Caco-2 (cell line): ENCODE measurements at regions not wholly inside any gene's neighbourhood (a gene's known extent, or its start where the extent isn't known, plus 50 kb on each side); places are given as distances from the start of the nearest gene placed in this dataset.

Experiments used
- BruUV-seq: library from RNA; stranded (reverse); fragments of 400-500 nt; replicated peaks from 2 replicates; lab custom pipeline; 2021; lab: Mats Ljungman, UMichigan
- CTCF ChIA-PET: fragments of 300-600 bp; sonication (Branson Sonifier 250); formaldehyde crosslinking; loops from one replicate; lab custom pipeline; 2022; ENCODE audit warnings: antibody characterized with exemption; lab: Charles Lee
- POLR2A ChIA-PET: fragments of 300-600 bp; sonication (Branson Sonifier 250); formaldehyde crosslinking; loops from one replicate; lab custom pipeline; 2022; ENCODE audit warnings: antibody characterized with exemption; lab: Charles Lee
- DNase-seq, 2 experiments: peaks; one replicate each; pipeline versions ENCODE4 v3.0.0 to v3.0.0-alpha.2; 2020 to 2022
- H3K27me3 ChIP-seq: replicated peaks from 2 replicates; pipeline ENCODE4 v1.6.0; 2011; ENCODE audit warnings: low read length; ENCODE audit not compliant: control insufficient read depth, insufficient read depth
- H3K36me3 ChIP-seq: 2 replicates; pipeline ENCODE4 v1.5.1; 2011; ENCODE audit warnings: low read length; ENCODE audit not compliant: control insufficient read depth, insufficient read depth
- H3K4me1 ChIP-seq: fragments of 250-450 bp; sonication (Bioruptor Pico); 2 replicates; pipeline ENCODE4 v1.5.1; 2020; ENCODE audit warnings: mild to moderate bottlenecking
- H3K4me3 ChIP-seq: 2 replicates; pipeline ENCODE4 v1.5.1; 2011; ENCODE audit warnings: low read depth, mild to moderate bottlenecking, control low read depth, low read length
- H3K9me3 ChIP-seq: fragments of 250-450 bp; sonication (Bioruptor Pico); 2 replicates; pipeline ENCODE4 v1.5.1; 2020; ENCODE audit warnings: mild to moderate bottlenecking, moderate library complexity
- H3K27ac Mint-ChIP-seq: one replicate; pipeline ENCODE4 v1.8.0; 2022; ENCODE audit warnings: mixed read lengths; ENCODE audit not compliant: unreplicated experiment
- H3K27me3 Mint-ChIP-seq: one replicate; pipeline ENCODE4 v1.8.0; 2022; ENCODE audit warnings: mixed read lengths; ENCODE audit not compliant: insufficient read depth, unreplicated experiment
- H3K36me3 Mint-ChIP-seq: one replicate; pipeline ENCODE4 v1.8.0; 2022; ENCODE audit warnings: mild to moderate bottlenecking, mixed read lengths; ENCODE audit not compliant: insufficient read depth, unreplicated experiment
- H3K4me1 Mint-ChIP-seq: one replicate; pipeline ENCODE4 v1.8.0; 2022; ENCODE audit warnings: low read depth, mixed read lengths; ENCODE audit not compliant: unreplicated experiment
- H3K4me3 Mint-ChIP-seq: one replicate; pipeline ENCODE4 v1.8.0; 2022; ENCODE audit warnings: mild to moderate bottlenecking, moderate library complexity, mixed read lengths; ENCODE audit not compliant: unreplicated experiment
- H3K9me3 Mint-ChIP-seq: one replicate; pipeline ENCODE4 v1.8.0; 2022; ENCODE audit warnings: mixed read lengths; ENCODE audit not compliant: unreplicated experiment
- intact Hi-C: fragments of 100-400 bp; cut with micrococcal nuclease; formaldehyde crosslinking; loops from one replicate; pipeline ENCODE4 v1.10.0; 2022; ENCODE audit not compliant: unreplicated experiment
- TF ChIP-seq, protein P1 (sequence below), 2 experiments: fragments of 200-600 bp in 1 of 2; IDR thresholded peaks; 1 replicate in 1 of 2; 2 replicates in 1 of 2; pipeline versions ENCODE4 v1.5.1 to v1.8.0; 2011 to 2022; ENCODE audit warnings: antibody characterized with exemption in 1 of 2, control low read depth in 1 of 2, inconsistent platforms in 1 of 2, low read depth in 1 of 2, low read length in 1 of 2, mild to moderate bottlenecking in 1 of 2, moderate library complexity in 1 of 2; ENCODE audit not compliant: insufficient read depth in 1 of 2, severe bottlenecking in 1 of 2, unreplicated experiment in 1 of 2

DNA sequence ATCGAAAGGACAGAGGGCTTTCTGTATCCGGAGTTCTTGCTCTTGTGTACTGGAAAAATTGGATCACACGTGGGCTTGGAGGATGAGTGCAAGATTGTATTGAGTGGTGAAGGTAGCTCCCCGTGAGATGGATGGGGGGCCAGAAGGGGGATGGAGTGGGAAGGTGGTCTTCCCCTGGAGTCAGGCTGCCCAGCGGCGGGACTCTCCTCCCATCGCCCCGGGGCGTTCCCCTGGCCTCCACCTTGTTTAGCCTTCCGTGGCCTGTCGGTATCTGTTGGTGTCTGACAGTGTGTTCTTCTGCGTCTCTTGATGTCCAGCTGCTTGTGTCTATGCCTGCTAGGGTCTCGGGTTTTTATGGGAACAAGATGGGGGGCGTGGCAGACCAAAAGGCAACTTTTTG is 54.6 kb upstream of the GABRA6 start:
- Mint-ChIP-seq H3K36me3 (no peaks in the 10 kb centered on the region), H3K4me3 (no peak overlapping the region), H3K27me3 (peaks cover 2% of the 10 kb centered on the region), H3K27ac (no peak overlapping the region), H3K4me1 (no peaks in the 10 kb centered on the region), H3K9me3 (no peaks in the 10 kb centered on the region)
- Histone ChIP-seq H3K27me3 (no peaks in the 10 kb centered on the region), H3K36me3 (no peaks in the 10 kb centered on the region), H3K4me1 (no peaks in the 10 kb centered on the region), H3K9me3 (no peaks in the 10 kb centered on the region), H3K4me3 (no peak overlapping the region)
- ChIA-PET CTCF (no interaction called here), POLR2A (no interaction called here)
- intact Hi-C loops: no loop called here
- no TSS peak for BruUV-seq
- TF ChIP-seq, protein P1, sequence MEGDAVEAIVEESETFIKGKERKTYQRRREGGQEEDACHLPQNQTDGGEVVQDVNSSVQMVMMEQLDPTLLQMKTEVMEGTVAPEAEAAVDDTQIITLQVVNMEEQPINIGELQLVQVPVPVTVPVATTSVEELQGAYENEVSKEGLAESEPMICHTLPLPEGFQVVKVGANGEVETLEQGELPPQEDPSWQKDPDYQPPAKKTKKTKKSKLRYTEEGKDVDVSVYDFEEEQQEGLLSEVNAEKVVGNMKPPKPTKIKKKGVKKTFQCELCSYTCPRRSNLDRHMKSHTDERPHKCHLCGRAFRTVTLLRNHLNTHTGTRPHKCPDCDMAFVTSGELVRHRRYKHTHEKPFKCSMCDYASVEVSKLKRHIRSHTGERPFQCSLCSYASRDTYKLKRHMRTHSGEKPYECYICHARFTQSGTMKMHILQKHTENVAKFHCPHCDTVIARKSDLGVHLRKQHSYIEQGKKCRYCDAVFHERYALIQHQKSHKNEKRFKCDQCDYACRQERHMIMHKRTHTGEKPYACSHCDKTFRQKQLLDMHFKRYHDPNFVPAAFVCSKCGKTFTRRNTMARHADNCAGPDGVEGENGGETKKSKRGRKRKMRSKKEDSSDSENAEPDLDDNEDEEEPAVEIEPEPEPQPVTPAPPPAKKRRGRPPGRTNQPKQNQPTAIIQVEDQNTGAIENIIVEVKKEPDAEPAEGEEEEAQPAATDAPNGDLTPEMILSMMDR (IDR thresholded peaks at IDR 0.05; ENCODE audit: insufficient read depth in 1 of 2, low read depth in 1 of 2, low read length in 1 of 2, severe bottlenecking in 1 of 2, unreplicated experiment in 1 of 2): no peak
- DNase-seq: no peak

GRCh38 chr5:161625673-161626072 is 59.8 kb upstream of the GABRA6 start:
- CTCF ChIA-PET: no interaction called here
- no peaks in the 10 kb centered on the region for H3K36me3 ChIP-seq
- H3K27me3 Mint-ChIP-seq: no peaks in the 10 kb centered on the region
- no peaks in the 10 kb centered on the region for H3K4me1 ChIP-seq
- H3K36me3 Mint-ChIP-seq: no peaks in the 10 kb centered on the region
- POLR2A ChIA-PET: no interaction called here
- TF ChIP-seq, protein P1 (IDR thresholded peaks at IDR 0.05; ENCODE audit: insufficient read depth in 1 of 2, low read depth in 1 of 2, low read length in 1 of 2, severe bottlenecking in 1 of 2, unreplicated experiment in 1 of 2): no peak
- H3K4me3 Mint-ChIP-seq: no peak overlapping the region
- no peaks in the 10 kb centered on the region for H3K9me3 ChIP-seq
- BruUV-seq: no TSS peak
- no peak for DNase-seq
- no peak overlapping the region for H3K27ac Mint-ChIP-seq
- H3K9me3 Mint-ChIP-seq: no peaks in the 10 kb centered on the region
- H3K27me3 ChIP-seq: no peaks in the 10 kb centered on the region
- no peak overlapping the region for H3K4me3 ChIP-seq
- intact Hi-C loops: no loop called here
- no peaks in the 10 kb centered on the region for H3K4me1 Mint-ChIP-seq

GRCh38 chr5:161614342-161614741 is 67.8 kb upstream of the GABRB2 start:
- H3K4me3 ChIP-seq: no peak overlapping the region
- H3K9me3 ChIP-seq: no peaks in the 10 kb centered on the region
- H3K36me3 ChIP-seq: no peaks in the 10 kb centered on the region
- no peak for DNase-seq
- no TSS peak for BruUV-seq
- POLR2A ChIA-PET: no interaction called here
- H3K4me1 ChIP-seq: no peaks in the 10 kb centered on the region
- CTCF ChIA-PET: interaction anchor here (0.7 kb wide), 1 partner anchor 16 kb away, joined by 4 read pairs; no protein-coding TSS in a partner anchor
- Mint-ChIP-seq H3K36me3 (no peaks in the 10 kb centered on the region), H3K9me3 (no peaks in the 10 kb centered on the region), H3K4me1 (no peaks in the 10 kb centered on the region), H3K4me3 (no peak overlapping the region), H3K27me3 (no peaks in the 10 kb centered on the region), H3K27ac (no peak overlapping the region)
- TF ChIP-seq, protein P1 (IDR thresholded peaks at IDR 0.05; ENCODE audit: insufficient read depth in 1 of 2, low read depth in 1 of 2, low read length in 1 of 2, severe bottlenecking in 1 of 2, unreplicated experiment in 1 of 2): no peak
- intact Hi-C loops: no loop called here
- no peaks in the 10 kb centered on the region for H3K27me3 ChIP-seq
